Mesendoderm (in vitro differentiated cells): ENCODE measurements at regions not wholly inside any gene's neighbourhood (a gene's known extent, or its start where the extent isn't known, plus 50 kb on each side); places are given as distances from the start of the nearest gene placed in this dataset.

Experiments
- DNase-seq: peaks from one replicate; pipeline ENCODE4 v3.0.0; 2013
- H2AK5ac ChIP-seq: 2 replicates; pipeline ENCODE4 v1.6.1; 2013; ENCODE audit warnings: low read length, inconsistent platforms
- H2BK120ac ChIP-seq: 2 replicates; pipeline ENCODE4 v1.6.1; 2013; ENCODE audit warnings: low read depth, mild to moderate bottlenecking, low read length, moderate library complexity, mixed read lengths
- H2BK15ac ChIP-seq: replicated peaks from 2 replicates; pipeline ENCODE4 v1.6.1; 2013; ENCODE audit warnings: low read depth, mild to moderate bottlenecking, moderate library complexity
- H2BK5ac ChIP-seq: 2 replicates; pipeline ENCODE4 v1.6.1; 2013; ENCODE audit warnings: low read length, inconsistent platforms
- H3K18ac ChIP-seq: 2 replicates; pipeline ENCODE4 v1.6.1; 2013; ENCODE audit warnings: mild to moderate bottlenecking, low read length, mixed read lengths
- H3K23ac ChIP-seq: one replicate; pipeline ENCODE4 v1.6.1; 2013; ENCODE audit warnings: low read length
- H3K27ac ChIP-seq: 2 replicates; pipeline ENCODE4 v1.5.1; 2013; ENCODE audit warnings: low read depth, mild to moderate bottlenecking, inconsistent platforms, low read length, moderate library complexity
- H3K27me3 ChIP-seq: 2 replicates; pipeline ENCODE4 v1.6.1; 2013; ENCODE audit warnings: low read length, control low read depth, mild to moderate bottlenecking, inconsistent platforms; ENCODE audit not compliant: insufficient read depth, poor library complexity
- H3K36me3 ChIP-seq: 2 replicates; pipeline ENCODE4 v1.6.1; 2013; ENCODE audit warnings: low read length, inconsistent platforms; ENCODE audit not compliant: control insufficient read depth, insufficient read depth
- H3K4ac ChIP-seq: one replicate; pipeline ENCODE4 v1.6.1; 2013; ENCODE audit warnings: low read depth, mild to moderate bottlenecking, low read length, moderate library complexity
- H3K4me1 ChIP-seq: 2 replicates; pipeline ENCODE4 v1.6.1; 2013; ENCODE audit warnings: low read depth, low read length, inconsistent platforms; ENCODE audit not compliant: control insufficient read depth
- H3K4me2 ChIP-seq: 2 replicates; pipeline ENCODE4 v1.6.1; 2013; ENCODE audit warnings: low read length
- H3K4me3 ChIP-seq: 2 replicates; pipeline ENCODE4 v1.5.1; 2013; ENCODE audit warnings: mild to moderate bottlenecking, low read length
- H3K56ac ChIP-seq: one replicate; pipeline ENCODE4 v1.6.1; 2013; ENCODE audit warnings: low read length
- H3K79me1 ChIP-seq: 2 replicates; pipeline ENCODE4 v1.6.1; 2013; ENCODE audit warnings: low read length, inconsistent platforms
- H3K79me2 ChIP-seq: 2 replicates; pipeline ENCODE4 v1.6.1; 2013; ENCODE audit warnings: mild to moderate bottlenecking, low read length; ENCODE audit not compliant: control insufficient read depth, insufficient read depth
- H3K9ac ChIP-seq: 2 replicates; pipeline ENCODE4 v1.6.1; 2013; ENCODE audit warnings: low read length, inconsistent platforms
- H4K5ac ChIP-seq: one replicate; pipeline ENCODE4 v1.6.1; 2013; ENCODE audit warnings: low read length
- H4K8ac ChIP-seq: one replicate; pipeline ENCODE4 v1.6.1; 2013; ENCODE audit warnings: low read depth, mild to moderate bottlenecking, control low read depth, low read length, moderate library complexity
- WGBS: extraction: QIAGEN DNeasy Blood & Tissue Kit; methylation state at CpG from one replicate; pipeline ENCODE4 v1.1.7; 2013; ENCODE audit warnings: low lambda C conversion rate, missing lambda C conversion rate; ENCODE audit not compliant: insufficient coverage; ENCODE audit errors: extremely low coverage; 5-methylcytosine and 5-hydroxymethylcytosine counted together

DNA sequence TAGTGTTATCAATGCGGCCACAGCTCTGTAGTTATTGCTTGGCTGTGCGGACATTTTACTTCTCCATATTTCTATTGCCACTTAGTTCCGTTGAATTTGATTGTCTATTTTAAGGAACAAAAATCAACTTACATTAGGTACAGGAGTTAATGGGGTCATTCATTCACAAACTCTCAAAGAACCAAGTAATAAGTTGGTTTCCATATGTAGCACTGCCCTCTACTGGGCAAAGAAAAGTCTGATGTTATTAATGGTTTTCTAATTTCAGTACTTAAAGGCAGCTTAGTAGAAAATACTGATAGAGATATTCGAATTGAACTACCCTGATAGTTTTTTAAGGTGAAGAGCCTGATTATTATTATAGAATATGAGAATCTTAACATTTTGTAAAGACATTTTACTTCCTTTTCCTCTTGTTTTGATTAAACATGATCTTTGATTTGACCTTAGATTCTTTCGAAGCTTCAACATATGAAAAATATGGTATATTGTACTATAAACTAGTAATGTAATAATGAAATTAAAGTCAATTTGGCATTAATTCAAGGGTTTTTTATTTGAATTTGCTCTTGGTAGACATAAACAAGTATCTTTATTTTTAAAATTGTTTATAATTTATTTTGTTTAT, 119.5 kb upstream of the CTNND2 start:
- Histone ChIP-seq H3K4me2 (no peak overlapping the region), H3K23ac (no peak overlapping the region), H3K36me3 (no peaks in the 10 kb centered on the region), H3K27me3 (no peaks in the 10 kb centered on the region), H3K79me1 (no peaks in the 10 kb centered on the region), H3K56ac (no peak overlapping the region), H3K4me1 (no peaks in the 10 kb centered on the region), H2BK15ac (no peak overlapping the region), H3K27ac (no peak overlapping the region), H4K5ac (no peak overlapping the region), H2AK5ac (no peak overlapping the region), H3K18ac (no peak overlapping the region), H3K4me3 (no peak overlapping the region), H4K8ac (no peak overlapping the region), H3K9ac (no peak overlapping the region), H2BK5ac (no peak overlapping the region), H2BK120ac (no peak overlapping the region), H3K4ac (no peak overlapping the region), H3K79me2 (no peaks in the 10 kb centered on the region)
- no CpG with 5 or more reads among the region's 5 CpGs for WGBS
- peak; percentile 65 for DNase-seq

DNA sequence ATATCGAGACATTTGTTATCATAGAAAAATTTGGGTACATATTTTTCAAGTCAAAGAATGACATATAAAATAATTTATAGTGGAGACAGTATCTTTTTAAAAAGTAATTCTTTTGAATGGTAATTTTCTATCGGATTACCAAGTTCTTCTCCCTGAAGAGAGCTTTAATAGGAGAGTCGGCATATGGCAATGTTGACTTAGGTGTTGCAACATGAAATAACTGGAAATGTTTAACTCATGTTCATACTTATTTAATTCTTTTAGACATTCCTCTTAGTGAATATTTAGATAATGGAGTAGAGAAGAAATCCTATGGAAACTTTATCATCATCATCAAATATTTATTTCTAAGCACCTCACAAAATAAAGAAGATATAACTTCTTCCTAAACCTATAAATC, 118.2 kb upstream of the CTNND2 start:
- no CpG with 5 or more reads among the region's 3 CpGs for WGBS
- no peak overlapping the region for H2BK120ac ChIP-seq
- H3K4me2 ChIP-seq, result no peak overlapping the region
- H3K27ac ChIP-seq, result no peak overlapping the region
- no peak overlapping the region for H2BK15ac ChIP-seq
- no peak overlapping the region for H2AK5ac ChIP-seq
- H3K23ac ChIP-seq, result no peak overlapping the region
- H3K79me1 ChIP-seq, result no peaks in the 10 kb centered on the region
- no peaks in the 10 kb centered on the region for H3K27me3 ChIP-seq
- H3K4ac ChIP-seq, result no peak overlapping the region
- no peaks in the 10 kb centered on the region for H3K36me3 ChIP-seq
- H3K4me3 ChIP-seq, result no peak overlapping the region
- no peaks in the 10 kb centered on the region for H3K79me2 ChIP-seq
- no peak overlapping the region for H2BK5ac ChIP-seq
- no peak overlapping the region for H3K9ac ChIP-seq
- H4K5ac ChIP-seq, result no peak overlapping the region
- no peak for DNase-seq
- H3K56ac ChIP-seq, result no peak overlapping the region
- no peak overlapping the region for H4K8ac ChIP-seq
- H3K18ac ChIP-seq, result no peak overlapping the region
- H3K4me1 ChIP-seq, result no peaks in the 10 kb centered on the region

DNA sequence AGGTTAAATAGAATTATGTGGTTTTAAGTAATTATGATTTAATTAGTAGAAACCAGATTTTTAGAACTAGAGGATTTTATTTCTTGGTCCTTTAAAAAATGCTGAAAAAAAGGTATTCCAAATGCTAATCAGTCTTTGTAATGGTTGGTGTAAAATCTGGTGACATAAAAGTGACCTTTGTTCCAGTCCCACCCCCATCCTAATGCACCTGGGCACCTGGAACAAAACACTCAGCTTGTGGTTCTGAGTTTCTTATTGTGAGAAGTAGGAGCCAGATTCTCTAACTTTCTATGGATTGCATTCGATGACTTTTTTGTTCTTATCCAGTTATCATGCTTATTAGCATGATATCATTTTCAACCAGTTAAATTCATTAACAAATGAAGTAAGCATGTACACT, 115.1 kb upstream of the CTNND2 start:
- Histone ChIP-seq H4K5ac (no peak overlapping the region), H3K56ac (no peak overlapping the region), H3K79me2 (no peaks in the 10 kb centered on the region), H3K79me1 (no peaks in the 10 kb centered on the region), H3K4me3 (no peak overlapping the region), H2BK15ac (no peak overlapping the region), H4K8ac (no peak overlapping the region), H3K27me3 (no peaks in the 10 kb centered on the region), H3K27ac (no peak overlapping the region), H2BK5ac (no peak overlapping the region), H3K18ac (no peak overlapping the region), H3K9ac (no peak overlapping the region), H3K4me1 (no peaks in the 10 kb centered on the region), H3K4me2 (no peak overlapping the region), H3K4ac (no peak overlapping the region), H3K36me3 (no peaks in the 10 kb centered on the region), H3K23ac (no peak overlapping the region), H2BK120ac (no peak overlapping the region), H2AK5ac (no peak overlapping the region)
- no CpG with 5 or more reads among the region's 1 CpG for whole genome bisulfite sequencing
- no peak for DNase-seq

DNA sequence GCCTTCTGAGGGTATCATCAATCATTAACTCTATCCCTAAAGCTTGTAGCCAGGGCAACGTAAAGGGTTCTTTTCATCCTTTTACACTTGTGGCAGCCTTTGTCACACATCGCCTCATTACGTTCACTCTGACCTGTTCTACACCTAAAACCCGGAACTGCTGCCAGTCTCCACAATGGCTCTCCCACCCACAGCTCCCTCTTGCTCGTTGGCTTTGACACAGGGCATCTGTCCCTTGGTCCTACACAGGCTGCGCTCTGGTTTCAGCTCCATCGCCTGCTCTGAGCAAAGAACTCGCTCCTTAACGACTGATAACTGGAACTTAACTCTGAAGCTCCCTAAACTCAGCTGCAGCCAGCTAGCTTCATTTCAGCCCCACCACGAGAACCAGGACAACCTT, 112.8 kb upstream of the CTNND2 start:
- H3K23ac ChIP-seq, result no peak overlapping the region
- no peak overlapping the region for H2BK15ac ChIP-seq
- H3K27me3 ChIP-seq, result no peaks in the 10 kb centered on the region
- H3K4me3 ChIP-seq, result no peak overlapping the region
- no CpG with 5 or more reads among the region's 10 CpGs for WGBS
- H3K18ac ChIP-seq, result no peak overlapping the region
- no peaks in the 10 kb centered on the region for H3K4me1 ChIP-seq
- H3K4ac ChIP-seq, result peak overlapping the region; percentile 68
- no peaks in the 10 kb centered on the region for H3K36me3 ChIP-seq
- H3K79me2 ChIP-seq, result no peaks in the 10 kb centered on the region
- H2BK120ac ChIP-seq, result no peak overlapping the region
- no peak overlapping the region for H4K8ac ChIP-seq
- no peak overlapping the region for H3K4me2 ChIP-seq
- H2AK5ac ChIP-seq, result no peak overlapping the region
- H3K56ac ChIP-seq, result no peak overlapping the region
- no peaks in the 10 kb centered on the region for H3K79me1 ChIP-seq
- H2BK5ac ChIP-seq, result no peak overlapping the region
- no peak overlapping the region for H3K9ac ChIP-seq
- H3K27ac ChIP-seq, result no peak overlapping the region
- DNase-seq, result peak; percentile 4
- no peak overlapping the region for H4K5ac ChIP-seq

DNA sequence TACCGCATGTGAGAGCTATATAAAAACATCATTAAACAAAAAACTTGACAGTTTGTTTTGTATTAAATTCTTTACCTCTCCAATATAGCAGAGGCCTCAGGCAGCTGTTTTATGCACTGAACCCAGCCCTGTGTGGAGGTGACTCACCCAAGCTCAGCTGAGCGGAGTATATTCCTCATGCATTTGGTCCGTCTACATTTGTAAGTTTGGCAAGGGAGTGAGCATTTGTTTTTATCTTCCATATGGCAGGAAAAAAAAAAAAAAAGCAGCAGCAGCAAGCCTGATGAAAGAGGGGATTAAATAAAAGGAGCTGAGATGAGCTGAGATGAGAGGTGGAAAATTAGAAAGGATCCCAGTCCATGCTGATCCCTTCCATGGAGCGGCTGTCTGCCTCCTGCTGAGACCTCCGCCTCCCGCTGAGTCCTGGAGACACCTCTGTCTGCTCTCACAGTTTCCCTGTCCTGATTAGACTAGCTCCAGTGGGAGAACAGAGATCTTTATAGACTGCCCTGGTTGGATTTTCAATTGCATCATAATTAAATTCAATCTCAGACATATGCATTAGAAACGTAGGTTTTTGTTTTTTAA, 112.0 kb upstream of the CTNND2 start:
- DNase-seq, result peak; percentile 65
- WGBS, result no CpG with 5 or more reads among the region's 7 CpGs
- no peaks in the 10 kb centered on the region for H3K79me1 ChIP-seq

DNA sequence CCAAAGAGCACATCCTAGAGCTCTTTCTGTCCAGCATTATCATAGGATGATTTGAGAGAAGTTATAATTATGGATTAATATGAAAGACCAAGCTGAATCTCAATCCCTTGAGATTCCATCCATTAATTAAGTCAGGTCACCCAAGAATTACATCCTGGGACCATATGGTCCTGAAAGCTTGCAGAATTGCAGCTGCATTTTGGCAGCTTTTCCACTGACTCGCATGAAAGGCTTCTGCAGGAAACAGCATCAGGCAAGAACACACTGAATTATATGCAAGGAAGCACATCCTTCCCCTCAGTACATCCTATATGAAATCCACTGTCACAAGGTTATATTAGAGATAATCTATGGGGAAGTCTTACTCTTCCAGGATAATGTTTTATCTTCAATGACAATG, 109.1 kb upstream of the CTNND2 start:
- no peak overlapping the region for H3K18ac ChIP-seq
- H2BK15ac ChIP-seq, result no peak overlapping the region
- no peaks in the 10 kb centered on the region for H3K36me3 ChIP-seq
- no peak overlapping the region for H3K56ac ChIP-seq
- no peak overlapping the region for H2AK5ac ChIP-seq
- no peak overlapping the region for H3K9ac ChIP-seq
- no peaks in the 10 kb centered on the region for H3K4me1 ChIP-seq
- no peak overlapping the region for H3K27ac ChIP-seq
- no peak overlapping the region for H3K4me2 ChIP-seq
- DNase-seq, result no peak
- H2BK120ac ChIP-seq, result no peak overlapping the region
- no peak overlapping the region for H2BK5ac ChIP-seq
- no peak overlapping the region for H3K23ac ChIP-seq
- no peak overlapping the region for H4K8ac ChIP-seq
- H3K27me3 ChIP-seq, result no peaks in the 10 kb centered on the region
- H4K5ac ChIP-seq, result no peak overlapping the region
- H3K79me2 ChIP-seq, result no peaks in the 10 kb centered on the region
- H3K4me3 ChIP-seq, result no peak overlapping the region
- no peak overlapping the region for H3K4ac ChIP-seq
- WGBS, result no CpG with 5 or more reads among the region's 1 CpG
- H3K79me1 ChIP-seq, result no peaks in the 10 kb centered on the region

More for the DNA sequence above, 112.0 kb upstream of the CTNND2 start:
- Histone ChIP-seq H3K9ac (no peak overlapping the region), H3K18ac (no peak overlapping the region), H4K5ac (no peak overlapping the region), H3K4me3 (no peak overlapping the region), H3K4me2 (no peak overlapping the region), H2BK15ac (no peak overlapping the region), H3K79me2 (no peaks in the 10 kb centered on the region), H2AK5ac (no peak overlapping the region), H3K36me3 (no peaks in the 10 kb centered on the region), H3K56ac (no peak overlapping the region), H3K4ac (no peak overlapping the region), H4K8ac (no peak overlapping the region), H3K23ac (no peak overlapping the region), H3K4me1 (no peaks in the 10 kb centered on the region), H2BK5ac (no peak overlapping the region), H3K27ac (no peak overlapping the region), H3K27me3 (no peaks in the 10 kb centered on the region), H2BK120ac (no peak overlapping the region)
